ENCODE measurements at regions not wholly inside any gene's neighbourhood (a gene's known extent, or its start where the extent isn't known, plus 50 kb on each side); places are given as distances from the start of the nearest gene placed in this dataset.
A peak's percentile ranks its signal among the peaks of the same experiment; 100 is the strongest.

GRCh38 chr15:47188758-47189507 lies 528.4 kb upstream of the SEMA6D start:
- Mint-ChIP-seq H3K27ac (no peak overlapping the region), H3K4me1 (peaks cover 3 to 8% of the 10 kb centered on the region in 2 donors), H3K4me3 (no peak overlapping the region), H3K36me3 (no peaks in the 10 kb centered on the region), H3K27me3 (peaks cover 29 to 34% of the 10 kb centered on the region in 2 donors), H3K9me3 (no peaks in the 10 kb centered on the region)
- DNase-seq (no peak), ATAC-seq (replicated peaks) (no peak)

- no peak for DNase-seq
- ATAC-seq (replicated peaks), result no peak
- Mint-ChIP-seq H3K4me3 (no peak overlapping the region), H3K27me3 (peaks cover 4 to 7% of the 10 kb centered on the region in 2 donors), H3K9me3 (no peaks in the 10 kb centered on the region), H3K27ac (no peak overlapping the region), H3K4me1 (no peaks in the 10 kb centered on the region), H3K36me3 (no peaks in the 10 kb centered on the region)
Observed at GRCh38 chr15:47194718-47195117, 522.6 kb upstream of the SEMA6D start.

DNA sequence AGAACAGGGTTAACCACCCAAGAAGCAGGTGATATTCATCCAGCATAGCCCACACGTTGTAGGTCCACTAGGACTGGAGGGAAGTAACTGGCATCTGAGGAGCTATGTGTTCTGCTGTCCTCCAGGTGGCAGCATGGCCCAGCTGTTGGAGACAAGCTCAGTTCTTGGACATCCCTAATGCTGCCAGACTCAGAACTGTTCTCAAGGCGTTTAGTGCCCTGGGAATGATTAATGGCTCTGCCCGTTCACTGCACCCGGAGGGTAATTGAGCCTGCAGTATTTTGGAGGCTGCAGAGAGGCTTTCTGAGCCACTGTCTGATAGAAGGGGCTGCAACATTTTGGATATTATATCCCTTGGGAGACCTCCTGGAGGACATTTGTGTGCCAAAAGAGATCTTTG lies 521.3 kb upstream of the SEMA6D start:
- Mint-ChIP-seq H3K4me1 (no peaks in the 10 kb centered on the region), H3K4me3 (no peak overlapping the region), H3K27ac (no peak overlapping the region), H3K27me3 (peaks cover 4 to 7% of the 10 kb centered on the region in 2 donors), H3K9me3 (no peaks in the 10 kb centered on the region), H3K36me3 (no peaks in the 10 kb centered on the region)
- ATAC-seq (replicated peaks) (peak; percentile 94 to 95), DNase-seq (peak; percentile 40)

DNA sequence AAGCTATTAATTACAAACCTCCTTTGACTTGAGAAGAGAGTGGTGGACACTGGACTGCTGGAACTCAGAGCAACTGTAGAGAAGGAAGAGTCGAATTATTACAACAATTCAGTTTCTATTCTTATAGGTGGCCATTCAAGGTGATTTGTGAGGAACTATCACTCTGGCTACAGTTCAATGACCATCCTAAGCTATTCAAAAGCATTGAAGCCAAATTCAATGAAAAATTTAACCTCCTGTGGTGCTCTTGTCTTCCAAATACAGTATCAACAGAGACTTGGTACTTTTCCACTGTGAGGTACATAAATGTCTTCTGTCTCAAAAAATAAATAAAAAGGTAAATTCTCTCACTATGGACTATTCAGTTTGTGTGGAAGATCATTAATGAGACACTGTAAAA lies 513.3 kb upstream of the SEMA6D start:
- H3K36me3 Mint-ChIP-seq, result no peaks in the 10 kb centered on the region
- DNase-seq (no peak), ATAC-seq (replicated peaks) (no peak)
- H3K9me3 Mint-ChIP-seq, result no peaks in the 10 kb centered on the region
- no peak overlapping the region for H3K4me3 Mint-ChIP-seq
- H3K4me1 Mint-ChIP-seq, result no peaks in the 10 kb centered on the region
- no peaks in the 10 kb centered on the region for H3K27me3 Mint-ChIP-seq
- no peak overlapping the region for H3K27ac Mint-ChIP-seq

GRCh38 chr15:47206358-47206978 lies 510.8 kb upstream of the SEMA6D start:
- Mint-ChIP-seq H3K36me3 (no peaks in the 10 kb centered on the region), H3K4me3 (no peak overlapping the region), H3K27ac (no peak overlapping the region), H3K27me3 (no peaks in the 10 kb centered on the region), H3K4me1 (no peaks in the 10 kb centered on the region), H3K9me3 (no peaks in the 10 kb centered on the region)
- no peak for DNase-seq
- no peak for ATAC-seq (replicated peaks)

DNA sequence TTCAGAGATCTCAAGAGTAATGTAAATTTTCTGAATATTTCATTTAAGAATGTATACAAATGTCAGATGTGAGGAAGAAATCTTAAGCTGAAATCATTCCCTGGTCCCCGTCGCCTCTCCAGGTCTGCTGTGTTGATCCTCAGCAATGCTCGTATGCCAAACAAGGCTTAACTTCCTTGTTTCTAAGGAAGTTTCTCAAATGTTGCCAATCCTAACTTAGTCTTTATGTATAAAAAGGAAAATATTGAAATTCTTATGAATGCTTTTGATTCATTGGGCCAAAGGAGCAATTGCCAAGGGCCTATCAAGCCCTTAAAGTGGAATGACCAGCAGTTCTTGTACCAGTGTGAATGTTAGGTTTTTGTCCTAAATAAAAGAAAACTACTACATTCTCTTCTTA lies 507.7 kb upstream of the SEMA6D start:
- Mint-ChIP-seq H3K27ac (no peak overlapping the region), H3K9me3 (no peaks in the 10 kb centered on the region), H3K36me3 (no peaks in the 10 kb centered on the region), H3K27me3 (no peaks in the 10 kb centered on the region), H3K4me3 (no peak overlapping the region), H3K4me1 (no peaks in the 10 kb centered on the region)
- no peak for DNase-seq
- no peak for ATAC-seq (replicated peaks)

- no peaks in the 10 kb centered on the region for H3K4me1 Mint-ChIP-seq
- ATAC-seq (replicated peaks) (no peak), DNase-seq (no peak)
- no peak overlapping the region for H3K4me3 Mint-ChIP-seq
- H3K27me3 Mint-ChIP-seq, result no peaks in the 10 kb centered on the region
- no peaks in the 10 kb centered on the region for H3K36me3 Mint-ChIP-seq
- H3K9me3 Mint-ChIP-seq, result no peaks in the 10 kb centered on the region
- no peak overlapping the region for H3K27ac Mint-ChIP-seq
Observed at GRCh38 chr15:47212222-47213010, 504.9 kb upstream of the SEMA6D start.

DNA sequence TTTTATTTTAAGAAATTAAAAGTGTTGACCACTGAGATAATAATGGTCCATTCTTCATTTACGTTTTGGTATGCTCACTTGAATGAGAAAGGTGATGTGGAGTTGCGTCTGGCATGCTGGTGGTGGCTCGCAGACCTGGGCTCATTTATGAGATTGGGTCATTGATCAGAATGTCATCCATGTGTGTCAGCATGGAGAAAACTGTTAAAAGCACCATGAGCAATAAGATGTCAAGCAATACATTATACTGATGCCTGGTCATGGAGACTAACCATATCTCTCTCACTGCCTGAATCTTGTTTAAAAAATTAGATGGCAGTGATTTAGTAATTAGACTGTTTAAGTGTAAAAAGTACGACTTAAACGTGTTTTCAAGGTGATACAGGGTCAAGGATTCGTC lies 503.4 kb upstream of the SEMA6D start:
- no peak overlapping the region for H3K4me3 Mint-ChIP-seq
- DNase-seq, result no peak
- no peak overlapping the region for H3K27ac Mint-ChIP-seq
- H3K36me3 Mint-ChIP-seq, result no peaks in the 10 kb centered on the region
- no peaks in the 10 kb centered on the region for H3K9me3 Mint-ChIP-seq
- no peaks in the 10 kb centered on the region for H3K27me3 Mint-ChIP-seq
- no peak for ATAC-seq (replicated peaks)
- H3K4me1 Mint-ChIP-seq, result no peaks in the 10 kb centered on the region

- DNase-seq (no peak), ATAC-seq (replicated peaks) (no peak)
- Mint-ChIP-seq H3K27ac (no peak overlapping the region), H3K9me3 (no peaks in the 10 kb centered on the region), H3K4me3 (no peak overlapping the region), H3K27me3 (no peaks in the 10 kb centered on the region), H3K4me1 (no peaks in the 10 kb centered on the region), H3K36me3 (no peaks in the 10 kb centered on the region)
Observed at GRCh38 chr15:47218295-47218694, 499.0 kb upstream of the SEMA6D start.

GRCh38 chr15:47244361-47244760 lies 472.9 kb upstream of the SEMA6D start:
- H3K9me3 Mint-ChIP-seq, result no peaks in the 10 kb centered on the region
- ATAC-seq (replicated peaks), result no peak
- H3K4me1 Mint-ChIP-seq, result no peaks in the 10 kb centered on the region
- no peak overlapping the region for H3K27ac Mint-ChIP-seq
- no peak for DNase-seq
- no peaks in the 10 kb centered on the region for H3K36me3 Mint-ChIP-seq
- no peaks in the 10 kb centered on the region for H3K27me3 Mint-ChIP-seq
- no peak overlapping the region for H3K4me3 Mint-ChIP-seq

- Mint-ChIP-seq H3K27me3 (no peaks in the 10 kb centered on the region), H3K4me3 (no peak overlapping the region), H3K27ac (no peak overlapping the region), H3K4me1 (no peaks in the 10 kb centered on the region), H3K9me3 (peaks cover 0 to 1% of the 10 kb centered on the region in 2 donors), H3K36me3 (no peaks in the 10 kb centered on the region)
- DNase-seq, result no peak
- no peak for ATAC-seq (replicated peaks)
Observed at GRCh38 chr15:47246317-47246716, 471.0 kb upstream of the SEMA6D start.

DNA sequence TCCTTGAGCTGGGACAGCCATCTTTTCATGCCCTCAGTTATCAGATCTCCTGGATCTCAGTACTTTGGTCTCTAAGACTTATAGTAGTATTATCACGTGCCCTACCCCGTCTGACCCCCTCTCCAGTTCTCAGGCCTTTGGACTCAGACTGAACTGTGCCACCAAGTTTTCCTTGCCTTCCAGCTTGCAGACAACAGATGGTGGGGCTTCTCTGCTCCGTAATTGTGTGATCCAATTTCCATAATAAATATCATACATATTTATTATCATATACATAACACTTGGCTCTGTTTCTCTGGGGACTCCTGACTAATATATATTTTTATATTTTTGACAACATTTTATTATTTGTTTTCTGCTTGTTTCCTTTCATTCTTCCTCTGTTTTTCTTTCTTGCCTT lies 458.8 kb upstream of the SEMA6D start:
- Mint-ChIP-seq H3K9me3 (peaks cover 9 to 12% of the 10 kb centered on the region in 2 donors), H3K4me1 (no peaks in the 10 kb centered on the region), H3K27me3 (no peaks in the 10 kb centered on the region), H3K27ac (no peak overlapping the region), H3K4me3 (no peak overlapping the region), H3K36me3 (no peaks in the 10 kb centered on the region)
- DNase-seq, result no peak
- ATAC-seq (replicated peaks), result no peak

- DNase-seq (no peak), ATAC-seq (replicated peaks) (no peak)
- H3K27me3 Mint-ChIP-seq, result no peaks in the 10 kb centered on the region
- peaks cover 4 to 9% of the 10 kb centered on the region in 2 donors for H3K9me3 Mint-ChIP-seq
- H3K4me1 Mint-ChIP-seq, result no peaks in the 10 kb centered on the region
- H3K4me3 Mint-ChIP-seq, result no peak overlapping the region
- H3K36me3 Mint-ChIP-seq, result no peaks in the 10 kb centered on the region
- no peak overlapping the region for H3K27ac Mint-ChIP-seq
Observed at GRCh38 chr15:47265686-47266085, 451.6 kb upstream of the SEMA6D start.

DNA sequence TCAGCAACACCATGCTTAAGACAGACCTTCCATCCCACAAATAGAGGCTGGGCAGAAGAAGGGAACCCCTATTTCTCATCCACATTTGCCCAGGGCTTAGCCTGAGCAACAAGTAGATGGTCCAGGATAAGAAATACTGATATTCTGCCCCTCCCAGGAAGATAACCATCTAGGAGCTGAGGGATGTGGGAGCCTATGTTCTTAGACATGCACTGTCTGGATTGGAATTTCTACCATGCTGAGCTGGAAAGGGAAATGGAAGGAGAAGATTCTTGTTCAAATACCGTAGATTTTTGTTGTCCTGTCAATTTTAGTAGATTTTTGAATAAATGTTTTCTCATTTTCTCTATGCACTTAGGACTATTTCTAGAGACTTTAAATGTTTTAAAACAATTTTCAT lies 450.7 kb upstream of the SEMA6D start:
- Mint-ChIP-seq H3K4me3 (no peak overlapping the region), H3K4me1 (no peaks in the 10 kb centered on the region), H3K9me3 (peaks cover 4 to 9% of the 10 kb centered on the region in 2 donors), H3K27me3 (no peaks in the 10 kb centered on the region), H3K36me3 (no peaks in the 10 kb centered on the region), H3K27ac (no peak overlapping the region)
- ATAC-seq (replicated peaks) (no peak), DNase-seq (no peak)

DNA sequence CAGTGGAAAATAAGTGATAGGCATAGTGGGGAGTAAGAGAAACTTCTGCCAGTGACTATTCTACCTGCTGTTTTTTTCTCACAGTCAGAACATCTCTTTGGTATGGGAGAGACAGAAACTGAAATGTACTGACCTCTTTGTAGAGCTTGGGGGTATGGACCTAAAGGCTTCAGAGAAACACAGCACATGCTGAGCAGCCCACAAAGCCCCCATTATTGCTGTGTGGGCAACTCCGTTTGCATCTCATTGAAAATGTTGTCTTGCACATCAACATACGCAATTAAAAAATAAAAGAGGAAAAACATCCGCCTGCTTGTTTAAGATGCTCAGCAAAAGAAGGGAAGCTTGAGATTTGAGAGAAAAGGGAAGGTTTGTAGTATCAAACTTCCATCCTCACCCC lies 443.4 kb upstream of the SEMA6D start:
- Mint-ChIP-seq H3K4me3 (no peak overlapping the region), H3K27me3 (no peaks in the 10 kb centered on the region), H3K9me3 (peaks cover 13 to 16% of the 10 kb centered on the region in 2 donors), H3K36me3 (no peaks in the 10 kb centered on the region), H3K27ac (no peak overlapping the region), H3K4me1 (no peaks in the 10 kb centered on the region)
- DNase-seq (no peak), ATAC-seq (replicated peaks) (no peak)
